A673 (cell line): ENCODE measurements at regions not wholly inside any gene's neighbourhood (a gene's known extent, or its start where the extent isn't known, plus 50 kb on each side); places are given as distances from the start of the nearest gene placed in this dataset.

Experiments used
- EZH2 ChIP-seq: fragments of 200-600 bp; sonication (generic); IDR thresholded peaks from 2 replicates; pipeline ENCODE4 v1.6.1; 2017; ENCODE audit warnings: borderline replicate concordance, low read depth, mild to moderate bottlenecking, mixed read lengths, antibody characterized with exemption, low read length; ENCODE audit not compliant: poor library complexity, severe bottlenecking
- TF ChIP-seq, protein P1 (sequence below): fragments of 300-800, 200-600 bp; sonication (generic); conservative IDR thresholded peaks from 2 replicates; pipeline ENCODE4 v1.5.1; 2017; ENCODE audit warnings: low read depth, mild to moderate bottlenecking, antibody characterized with exemption, low read length, moderate library complexity, mixed read lengths

DNA sequence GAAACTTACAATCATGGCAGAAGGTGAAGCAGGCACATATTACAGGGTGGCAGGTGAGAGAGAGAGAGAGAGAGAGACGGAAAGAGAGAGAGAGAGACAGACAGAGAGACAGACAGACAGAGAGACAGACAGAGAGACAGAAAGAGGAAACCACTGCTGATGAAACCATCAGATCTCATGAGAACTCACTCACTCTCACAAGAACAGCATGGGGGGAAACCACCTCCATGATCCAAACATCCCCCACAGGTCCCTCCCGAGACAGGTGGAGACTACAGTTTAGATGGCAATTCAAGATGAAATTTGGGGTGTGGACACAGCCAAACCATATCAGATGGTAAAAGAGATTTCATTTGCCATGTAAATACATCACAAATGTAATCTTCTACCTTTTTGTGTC lies 708.1 kb downstream of the MRPL39 start:
- TF ChIP-seq, protein P1, sequence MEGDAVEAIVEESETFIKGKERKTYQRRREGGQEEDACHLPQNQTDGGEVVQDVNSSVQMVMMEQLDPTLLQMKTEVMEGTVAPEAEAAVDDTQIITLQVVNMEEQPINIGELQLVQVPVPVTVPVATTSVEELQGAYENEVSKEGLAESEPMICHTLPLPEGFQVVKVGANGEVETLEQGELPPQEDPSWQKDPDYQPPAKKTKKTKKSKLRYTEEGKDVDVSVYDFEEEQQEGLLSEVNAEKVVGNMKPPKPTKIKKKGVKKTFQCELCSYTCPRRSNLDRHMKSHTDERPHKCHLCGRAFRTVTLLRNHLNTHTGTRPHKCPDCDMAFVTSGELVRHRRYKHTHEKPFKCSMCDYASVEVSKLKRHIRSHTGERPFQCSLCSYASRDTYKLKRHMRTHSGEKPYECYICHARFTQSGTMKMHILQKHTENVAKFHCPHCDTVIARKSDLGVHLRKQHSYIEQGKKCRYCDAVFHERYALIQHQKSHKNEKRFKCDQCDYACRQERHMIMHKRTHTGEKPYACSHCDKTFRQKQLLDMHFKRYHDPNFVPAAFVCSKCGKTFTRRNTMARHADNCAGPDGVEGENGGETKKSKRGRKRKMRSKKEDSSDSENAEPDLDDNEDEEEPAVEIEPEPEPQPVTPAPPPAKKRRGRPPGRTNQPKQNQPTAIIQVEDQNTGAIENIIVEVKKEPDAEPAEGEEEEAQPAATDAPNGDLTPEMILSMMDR, result no peak
- TF ChIP-seq EZH2, result no peak
